ENCODE measurements at regions not wholly inside any gene's neighbourhood (a gene's known extent, or its start where the extent isn't known, plus 50 kb on each side); places are given as distances from the start of the nearest gene placed in this dataset.

GRCh38 chr3:177777699-177778098, 580.4 kb upstream of the TBL1XR1 start:
- no peak for TF ChIP-seq POLR2A (IDR thresholded peaks at IDR 0.05; ENCODE audit: low read depth, low read length)
- TF ChIP-seq, protein P1, sequence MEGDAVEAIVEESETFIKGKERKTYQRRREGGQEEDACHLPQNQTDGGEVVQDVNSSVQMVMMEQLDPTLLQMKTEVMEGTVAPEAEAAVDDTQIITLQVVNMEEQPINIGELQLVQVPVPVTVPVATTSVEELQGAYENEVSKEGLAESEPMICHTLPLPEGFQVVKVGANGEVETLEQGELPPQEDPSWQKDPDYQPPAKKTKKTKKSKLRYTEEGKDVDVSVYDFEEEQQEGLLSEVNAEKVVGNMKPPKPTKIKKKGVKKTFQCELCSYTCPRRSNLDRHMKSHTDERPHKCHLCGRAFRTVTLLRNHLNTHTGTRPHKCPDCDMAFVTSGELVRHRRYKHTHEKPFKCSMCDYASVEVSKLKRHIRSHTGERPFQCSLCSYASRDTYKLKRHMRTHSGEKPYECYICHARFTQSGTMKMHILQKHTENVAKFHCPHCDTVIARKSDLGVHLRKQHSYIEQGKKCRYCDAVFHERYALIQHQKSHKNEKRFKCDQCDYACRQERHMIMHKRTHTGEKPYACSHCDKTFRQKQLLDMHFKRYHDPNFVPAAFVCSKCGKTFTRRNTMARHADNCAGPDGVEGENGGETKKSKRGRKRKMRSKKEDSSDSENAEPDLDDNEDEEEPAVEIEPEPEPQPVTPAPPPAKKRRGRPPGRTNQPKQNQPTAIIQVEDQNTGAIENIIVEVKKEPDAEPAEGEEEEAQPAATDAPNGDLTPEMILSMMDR (IDR thresholded peaks at IDR 0.05; ENCODE audit: extremely low read depth in 1 of 2, insufficient read depth in 1 of 2, low read depth in 1 of 2, low read length in 2 of 2): peak; percentile 52 to 57
- no peak for TF ChIP-seq EZH2 (IDR thresholded peaks at IDR 0.05; ENCODE audit: borderline replicate concordance, low read depth, low read length, severe bottlenecking)
- TF ChIP-seq MYC (IDR thresholded peaks at IDR 0.05; ENCODE audit: low read depth, low read length): no peak
- TF ChIP-seq JUN (IDR thresholded peaks at IDR 0.05; ENCODE audit: borderline replicate concordance, insufficient read depth, insufficient read length, low read depth): no peak
- TF ChIP-seq POLR2AphosphoS5 (IDR thresholded peaks at IDR 0.05; ENCODE audit: insufficient read depth, low read depth, low read length): no peak
- TF ChIP-seq, protein P2, sequence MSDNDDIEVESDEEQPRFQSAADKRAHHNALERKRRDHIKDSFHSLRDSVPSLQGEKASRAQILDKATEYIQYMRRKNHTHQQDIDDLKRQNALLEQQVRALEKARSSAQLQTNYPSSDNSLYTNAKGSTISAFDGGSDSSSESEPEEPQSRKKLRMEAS (IDR thresholded peaks at IDR 0.05; ENCODE audit: insufficient read depth, insufficient read length): no peak
- no peak for TF ChIP-seq FOS (IDR thresholded peaks at IDR 0.05; ENCODE audit: borderline replicate concordance, insufficient read depth, low read length)
